ENCODE measurements at regions not wholly inside any gene's neighbourhood (a gene's known extent, or its start where the extent isn't known, plus 50 kb on each side); places are given as distances from the start of the nearest gene placed in this dataset.

- no peak overlapping the region for H3K27ac ChIP-seq (ENCODE audit: low read length)
Measured at GRCh38 chr1:221456918-221457317, 285.0 kb downstream of the DUSP10 start.

GRCh38 chr1:221457685-221458446 is 284.0 kb downstream of the DUSP10 start:
- Histone ChIP-seq H3K9me3 (ENCODE audit: control insufficient read depth, low read depth, low read length) (peaks cover 2% of the 10 kb centered on the region), H3K27ac (ENCODE audit: low read length) (peak overlapping the region; percentile 24), H3K36me3 (ENCODE audit: control insufficient read depth, insufficient read depth, low read length) (no peaks in the 10 kb centered on the region), H3K4me3 (ENCODE audit: low read length) (no peak overlapping the region), H3K27me3 (ENCODE audit: control insufficient read depth, insufficient read depth, low read length) (no peaks in the 10 kb centered on the region), H3K4me1 (ENCODE audit: control insufficient read depth, insufficient read depth, low read length) (no peaks in the 10 kb centered on the region)
- 75% methylated on average over 3 of the region's 7 CpGs for WGBS (ENCODE audit: insufficient coverage, low lambda C conversion rate)
- DNase-seq = no peak

More at GRCh38 chr1:221456918-221457317, 285.0 kb downstream of the DUSP10 start:
- DNase-seq = no peak
- H3K4me1 ChIP-seq (ENCODE audit: control insufficient read depth, insufficient read depth, low read length) = no peaks in the 10 kb centered on the region
- no peak overlapping the region for H3K4me3 ChIP-seq (ENCODE audit: low read length)
- H3K36me3 ChIP-seq (ENCODE audit: control insufficient read depth, insufficient read depth, low read length) = no peaks in the 10 kb centered on the region
- H3K27me3 ChIP-seq (ENCODE audit: control insufficient read depth, insufficient read depth, low read length) = no peaks in the 10 kb centered on the region
- H3K9me3 ChIP-seq (ENCODE audit: control insufficient read depth, low read depth, low read length) = peaks cover 2% of the 10 kb centered on the region
- WGBS (ENCODE audit: insufficient coverage, low lambda C conversion rate) = 91% methylated on average over 4 of the region's 4 CpGs

DNA sequence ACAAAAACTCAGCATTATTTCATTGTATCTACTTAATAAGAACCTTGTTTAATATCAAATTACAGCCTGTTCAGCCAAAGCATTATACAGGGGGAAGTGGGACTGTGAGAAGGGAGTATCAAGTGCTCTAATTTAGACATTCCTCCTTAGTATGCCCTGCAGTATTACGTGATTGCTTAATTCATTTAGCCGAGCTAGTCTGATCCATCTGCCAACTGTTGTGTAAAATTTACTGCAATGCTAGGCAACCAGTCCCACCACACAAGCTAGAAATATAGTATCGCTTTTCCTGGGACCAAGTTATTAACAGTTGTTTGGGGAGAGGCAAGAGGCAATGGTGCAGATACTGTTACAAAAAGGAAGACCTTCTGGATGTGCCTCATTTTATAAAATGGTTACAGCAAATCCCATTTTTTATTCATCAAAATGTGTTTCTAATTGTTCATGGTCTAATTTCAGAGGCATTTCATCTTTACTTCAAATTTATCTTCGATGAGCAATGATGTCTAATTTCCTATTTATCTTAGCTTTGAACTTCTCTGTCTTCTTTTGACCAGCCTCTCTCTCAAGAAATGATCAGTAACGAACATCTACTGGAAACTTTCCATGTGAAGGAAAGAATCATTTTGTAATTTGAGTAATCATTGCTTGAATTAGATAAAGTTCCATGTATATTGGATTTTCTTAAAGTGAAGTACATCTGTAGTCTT is 283.3 kb downstream of the DUSP10 start:
- Histone ChIP-seq H3K4me1 (ENCODE audit: control insufficient read depth, insufficient read depth, low read length) (no peaks in the 10 kb centered on the region), H3K27ac (ENCODE audit: low read length) (peak overlapping the region; percentile 24), H3K9me3 (ENCODE audit: control insufficient read depth, low read depth, low read length) (no peaks in the 10 kb centered on the region), H3K4me3 (ENCODE audit: low read length) (no peak overlapping the region), H3K36me3 (ENCODE audit: control insufficient read depth, insufficient read depth, low read length) (no peaks in the 10 kb centered on the region), H3K27me3 (ENCODE audit: control insufficient read depth, insufficient read depth, low read length) (no peaks in the 10 kb centered on the region)
- WGBS (ENCODE audit: insufficient coverage, low lambda C conversion rate) = 90% methylated on average over 1 of the region's 5 CpGs
- peak; percentile 22 to 31 for DNase-seq

GRCh38 chr1:221459558-221459957 is 282.3 kb downstream of the DUSP10 start:
- no peaks in the 10 kb centered on the region for H3K9me3 ChIP-seq (ENCODE audit: control insufficient read depth, low read depth, low read length)

GRCh38 chr1:221462345-221462744 is 279.5 kb downstream of the DUSP10 start:
- H3K36me3 ChIP-seq (ENCODE audit: control insufficient read depth, insufficient read depth, low read length) = no peaks in the 10 kb centered on the region
- WGBS (ENCODE audit: insufficient coverage, low lambda C conversion rate) = no CpG with 5 or more reads among the region's 1 CpG
- no peak overlapping the region for H3K27ac ChIP-seq (ENCODE audit: low read length)
- H3K27me3 ChIP-seq (ENCODE audit: control insufficient read depth, insufficient read depth, low read length) = no peaks in the 10 kb centered on the region
- DNase-seq = no peak
- no peak overlapping the region for H3K4me3 ChIP-seq (ENCODE audit: low read length)
- H3K9me3 ChIP-seq (ENCODE audit: control insufficient read depth, low read depth, low read length) = no peaks in the 10 kb centered on the region
- H3K4me1 ChIP-seq (ENCODE audit: control insufficient read depth, insufficient read depth, low read length) = no peaks in the 10 kb centered on the region

More at GRCh38 chr1:221459558-221459957, 282.3 kb downstream of the DUSP10 start:
- no peaks in the 10 kb centered on the region for H3K36me3 ChIP-seq (ENCODE audit: control insufficient read depth, insufficient read depth, low read length)
- H3K4me3 ChIP-seq (ENCODE audit: low read length) = no peak overlapping the region
- H3K27me3 ChIP-seq (ENCODE audit: control insufficient read depth, insufficient read depth, low read length) = no peaks in the 10 kb centered on the region
- H3K4me1 ChIP-seq (ENCODE audit: control insufficient read depth, insufficient read depth, low read length) = no peaks in the 10 kb centered on the region
- no peak for DNase-seq
- H3K27ac ChIP-seq (ENCODE audit: low read length) = no peak overlapping the region
- 100% methylated on average over 1 of the region's 1 CpG for WGBS (ENCODE audit: insufficient coverage, low lambda C conversion rate)

- H3K4me3 ChIP-seq (ENCODE audit: low read length) = no peak overlapping the region
- no peaks in the 10 kb centered on the region for H3K4me1 ChIP-seq (ENCODE audit: control insufficient read depth, insufficient read depth, low read length)
- no peak for DNase-seq
- no peaks in the 10 kb centered on the region for H3K36me3 ChIP-seq (ENCODE audit: control insufficient read depth, insufficient read depth, low read length)
- no peaks in the 10 kb centered on the region for H3K9me3 ChIP-seq (ENCODE audit: control insufficient read depth, low read depth, low read length)
- no peak overlapping the region for H3K27ac ChIP-seq (ENCODE audit: low read length)
- no peaks in the 10 kb centered on the region for H3K27me3 ChIP-seq (ENCODE audit: control insufficient read depth, insufficient read depth, low read length)
- 88% methylated on average over 3 of the region's 6 CpGs for WGBS (ENCODE audit: insufficient coverage, low lambda C conversion rate)
Measured at GRCh38 chr1:221468546-221468945, 273.3 kb downstream of the DUSP10 start.

- DNase-seq = no peak
- Histone ChIP-seq H3K27ac (ENCODE audit: low read length) (no peak overlapping the region), H3K4me1 (ENCODE audit: control insufficient read depth, insufficient read depth, low read length) (no peaks in the 10 kb centered on the region), H3K4me3 (ENCODE audit: low read length) (no peak overlapping the region), H3K27me3 (ENCODE audit: control insufficient read depth, insufficient read depth, low read length) (no peaks in the 10 kb centered on the region), H3K9me3 (ENCODE audit: control insufficient read depth, low read depth, low read length) (no peaks in the 10 kb centered on the region), H3K36me3 (ENCODE audit: control insufficient read depth, insufficient read depth, low read length) (no peaks in the 10 kb centered on the region)
- no CpG with 5 or more reads among the region's 3 CpGs for WGBS (ENCODE audit: insufficient coverage, low lambda C conversion rate)
Measured at GRCh38 chr1:221469476-221469875, 272.4 kb downstream of the DUSP10 start.

- Histone ChIP-seq H3K27me3 (ENCODE audit: control insufficient read depth, insufficient read depth, low read length) (no peaks in the 10 kb centered on the region), H3K4me1 (ENCODE audit: control insufficient read depth, insufficient read depth, low read length) (no peaks in the 10 kb centered on the region), H3K27ac (ENCODE audit: low read length) (no peak overlapping the region), H3K36me3 (ENCODE audit: control insufficient read depth, insufficient read depth, low read length) (no peaks in the 10 kb centered on the region), H3K4me3 (ENCODE audit: low read length) (no peak overlapping the region), H3K9me3 (ENCODE audit: control insufficient read depth, low read depth, low read length) (no peaks in the 10 kb centered on the region)
- DNase-seq = no peak
- WGBS (ENCODE audit: insufficient coverage, low lambda C conversion rate) = 60% methylated on average over 1 of the region's 6 CpGs
Measured at GRCh38 chr1:221470000-221470698, 271.7 kb downstream of the DUSP10 start.

GRCh38 chr1:221473411-221473810 is 268.5 kb downstream of the DUSP10 start:
- Histone ChIP-seq H3K27me3 (ENCODE audit: control insufficient read depth, insufficient read depth, low read length) (no peaks in the 10 kb centered on the region), H3K27ac (ENCODE audit: low read length) (no peak overlapping the region), H3K4me1 (ENCODE audit: control insufficient read depth, insufficient read depth, low read length) (no peaks in the 10 kb centered on the region), H3K4me3 (ENCODE audit: low read length) (no peak overlapping the region), H3K36me3 (ENCODE audit: control insufficient read depth, insufficient read depth, low read length) (no peaks in the 10 kb centered on the region), H3K9me3 (ENCODE audit: control insufficient read depth, low read depth, low read length) (no peaks in the 10 kb centered on the region)
- no CpG with 5 or more reads among the region's 8 CpGs for WGBS (ENCODE audit: insufficient coverage, low lambda C conversion rate)
- no peak for DNase-seq

DNA sequence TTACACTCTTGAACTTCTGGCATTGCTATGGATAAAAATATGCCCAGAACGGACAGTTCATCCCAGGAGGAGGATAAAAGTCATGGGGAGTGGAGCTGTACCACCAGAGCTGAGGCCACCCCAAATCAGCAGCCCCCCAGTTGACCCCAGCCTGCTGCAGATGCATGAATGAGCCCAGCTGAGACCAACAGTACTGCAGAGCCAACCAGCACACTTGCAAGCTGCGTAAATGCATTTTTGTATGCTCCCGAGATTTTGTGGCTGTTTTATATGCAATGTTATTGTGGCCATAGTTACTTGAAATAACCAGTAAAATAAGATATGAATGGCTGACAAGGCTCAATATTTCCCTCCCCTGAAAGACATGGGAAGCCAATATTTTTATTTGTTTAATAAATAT is 264.6 kb downstream of the DUSP10 start:
- Histone ChIP-seq H3K36me3 (ENCODE audit: control insufficient read depth, insufficient read depth, low read length) (no peaks in the 10 kb centered on the region), H3K4me1 (ENCODE audit: control insufficient read depth, insufficient read depth, low read length) (no peaks in the 10 kb centered on the region), H3K27me3 (ENCODE audit: control insufficient read depth, insufficient read depth, low read length) (no peaks in the 10 kb centered on the region), H3K4me3 (ENCODE audit: low read length) (no peak overlapping the region), H3K27ac (ENCODE audit: low read length) (no peak overlapping the region), H3K9me3 (ENCODE audit: control insufficient read depth, low read depth, low read length) (no peaks in the 10 kb centered on the region)
- no peak for DNase-seq
- WGBS (ENCODE audit: insufficient coverage, low lambda C conversion rate) = 60% methylated on average over 1 of the region's 3 CpGs

All from large intestine (tissue), 3 donors.